GM18907 (cell line): ENCODE measurements at regions not wholly inside any gene's neighbourhood (a gene's known extent, or its start where the extent isn't known, plus 50 kb on each side); places are given as distances from the start of the nearest gene placed in this dataset.

Source experiments
- ATAC-seq: cut with Tn5 transposase; IDR thresholded peaks from one replicate; pipeline ENCODE4 v1.9.1; 2021; ENCODE audit warnings: mild to moderate bottlenecking, moderate library complexity; ENCODE audit not compliant: unreplicated experiment

DNA sequence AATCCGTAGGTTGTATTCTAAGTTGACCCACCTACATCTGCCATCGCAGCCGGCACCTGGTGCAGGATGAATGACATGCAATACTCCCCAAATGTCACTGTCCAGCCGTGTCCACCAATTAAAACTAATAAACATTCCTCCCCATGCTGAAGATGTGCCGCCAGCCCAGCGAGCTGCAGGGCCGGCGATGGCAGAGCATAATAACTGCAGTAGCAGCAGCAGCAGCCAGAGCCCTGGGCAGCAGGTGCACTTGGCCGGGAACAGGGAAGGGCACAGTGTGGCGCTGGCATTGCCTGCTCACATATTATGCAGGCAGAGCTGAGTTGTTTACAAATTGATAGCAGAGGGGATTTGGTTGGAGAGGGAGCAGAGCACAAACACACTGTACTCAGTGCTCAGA is 754.9 kb downstream of the OLFM4 start:
- no peak for ATAC-seq

GRCh38 chr13:53788286-53788685 is 759.7 kb downstream of the OLFM4 start:
- no peak for ATAC-seq

GRCh38 chr13:53800011-53800410 is 771.4 kb downstream of the OLFM4 start:
- ATAC-seq, result no peak

GRCh38 chr13:53807251-53807834 is 778.7 kb downstream of the OLFM4 start:
- ATAC-seq, result no peak

- ATAC-seq, result no peak
Observed at GRCh38 chr13:53821632-53822031, 793.0 kb downstream of the OLFM4 start.

- no peak for ATAC-seq
Observed at GRCh38 chr13:53822136-53822535, 793.5 kb downstream of the OLFM4 start.

DNA sequence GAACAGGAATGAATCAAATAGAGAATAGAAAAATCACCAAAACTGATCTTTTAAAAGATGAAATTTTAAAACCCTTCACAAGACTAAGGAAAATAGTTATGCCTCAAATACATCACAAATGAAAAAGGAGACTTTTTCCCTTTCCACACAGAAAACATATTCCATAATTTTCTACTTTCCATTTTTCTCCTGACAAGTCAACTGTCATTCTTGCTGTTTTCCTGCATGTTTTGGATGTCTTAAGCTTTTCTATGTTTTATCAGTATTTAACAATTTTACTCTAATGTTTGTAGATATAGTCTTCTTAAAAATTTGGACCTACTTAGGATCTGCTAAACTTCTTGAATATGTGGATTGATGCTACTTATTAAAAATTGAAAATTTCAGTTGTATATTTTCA is 810.8 kb downstream of the OLFM4 start:
- ATAC-seq, result no peak

DNA sequence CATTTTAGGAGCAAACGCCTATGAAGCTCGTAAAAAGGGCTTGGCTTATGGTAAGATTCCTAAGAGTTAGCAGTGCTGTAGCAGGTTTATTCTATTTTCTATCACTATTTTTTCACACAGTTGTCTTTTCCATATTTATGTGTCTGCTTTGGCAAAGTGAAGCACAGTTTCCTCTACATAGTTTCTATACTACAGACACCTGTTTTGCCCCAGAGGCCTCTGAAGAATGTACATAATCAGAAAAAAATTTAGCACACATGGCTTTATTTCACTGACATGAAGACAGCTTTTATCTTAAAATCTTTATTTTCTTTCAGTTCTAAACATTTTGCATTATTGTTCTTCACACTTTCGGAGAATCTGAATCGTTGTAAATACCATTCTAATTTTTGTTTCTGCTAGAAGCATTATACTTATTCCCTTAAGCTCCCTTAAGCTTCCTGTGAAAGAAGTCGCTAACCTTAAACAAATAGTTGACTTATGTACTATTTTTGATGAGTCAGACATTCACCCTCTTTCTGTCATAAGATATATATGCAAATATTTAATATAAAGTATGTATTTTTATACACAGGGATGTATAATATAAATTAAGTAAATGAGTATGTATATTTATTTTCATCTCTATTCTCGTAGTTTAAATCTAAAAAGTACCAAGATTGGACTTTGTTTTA is 816.0 kb downstream of the OLFM4 start:
- ATAC-seq, result no peak

GRCh38 chr13:53847502-53847901 is 818.9 kb downstream of the OLFM4 start:
- no peak for ATAC-seq

- ATAC-seq, result no peak
Observed at GRCh38 chr13:53848366-53848961, 819.9 kb downstream of the OLFM4 start.

DNA sequence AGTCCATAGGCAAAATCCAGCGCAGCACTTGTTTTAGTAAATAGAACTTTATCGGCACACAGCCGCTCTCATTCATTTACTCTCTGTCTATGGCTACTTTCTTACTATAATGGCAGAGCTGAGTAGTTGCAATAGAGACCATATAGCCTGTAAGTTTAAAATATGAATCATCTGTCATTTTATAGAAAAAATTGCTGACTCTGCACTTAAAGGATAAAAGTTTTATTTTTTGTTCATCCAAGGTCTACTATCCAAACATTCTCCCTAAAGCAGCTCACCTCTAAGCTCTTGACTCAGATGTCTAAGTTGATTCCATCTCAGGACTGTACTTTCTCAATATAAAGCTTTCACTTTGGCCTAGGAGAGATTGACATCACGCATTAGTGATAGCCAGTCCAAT is 825.7 kb downstream of the OLFM4 start:
- ATAC-seq, result no peak

GRCh38 chr13:53856573-53857195 is 828.1 kb downstream of the OLFM4 start:
- no peak for ATAC-seq

DNA sequence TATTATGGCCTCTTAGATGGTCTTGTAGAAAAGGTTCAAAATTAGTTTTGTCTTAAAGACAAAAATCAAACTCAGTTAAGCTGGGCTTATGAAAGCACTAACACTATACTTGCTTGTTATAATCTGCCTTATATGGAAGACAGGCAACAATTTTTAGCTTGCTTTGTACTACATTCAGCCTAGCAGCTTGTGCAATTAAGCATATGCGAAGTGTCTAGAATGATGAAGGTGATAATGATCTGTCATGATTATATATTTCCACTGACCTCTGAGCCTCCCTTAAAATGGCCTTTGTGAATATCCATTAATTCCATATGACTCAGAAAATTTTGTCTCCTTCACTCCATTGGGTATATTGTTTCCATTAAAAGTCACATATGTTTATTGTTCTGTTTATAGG is 834.9 kb downstream of the OLFM4 start:
- ATAC-seq, result no peak

DNA sequence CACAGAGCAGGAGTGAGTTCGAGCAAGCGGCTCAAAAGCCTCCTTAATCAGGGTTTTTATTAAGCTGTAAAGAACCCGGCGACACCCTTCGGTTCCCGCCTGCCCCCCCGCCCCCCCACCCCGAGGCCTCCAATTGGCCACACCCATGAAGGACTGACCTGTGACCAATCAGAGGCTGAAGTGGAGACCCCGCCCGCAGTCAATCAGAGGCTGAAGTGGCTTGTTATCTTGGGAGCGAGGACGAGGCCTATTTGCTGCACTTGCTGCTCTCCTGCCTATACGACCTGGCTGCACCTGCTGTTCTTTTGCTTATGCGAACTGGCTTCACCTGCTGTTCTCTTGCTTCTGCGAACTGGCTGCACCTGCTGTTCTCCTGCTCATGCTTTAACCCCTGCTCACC is 844.9 kb downstream of the OLFM4 start:
- ATAC-seq, result no peak

DNA sequence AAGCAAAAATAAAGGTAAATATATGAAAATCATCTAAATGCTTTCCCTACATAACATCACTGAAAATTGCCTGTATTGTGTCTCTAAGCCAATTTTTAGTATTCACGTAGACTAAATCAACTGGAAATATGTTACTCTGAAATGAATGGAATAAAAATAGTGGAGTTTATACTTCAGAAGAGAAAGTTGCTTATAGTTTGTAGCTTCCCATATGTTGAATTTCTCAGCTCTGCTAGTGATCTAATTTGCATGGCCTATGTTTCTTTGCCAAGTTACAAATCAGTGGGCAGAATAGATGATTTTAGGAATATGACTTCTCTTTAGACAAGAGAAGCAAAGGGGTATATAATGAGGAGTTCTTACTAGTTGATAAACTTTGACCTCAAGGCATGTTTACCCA is 850.2 kb downstream of the OLFM4 start:
- no peak for ATAC-seq

GRCh38 chr13:53885997-53886396 is 857.4 kb downstream of the OLFM4 start:
- no peak for ATAC-seq

GRCh38 chr13:53890696-53891095 is 862.1 kb downstream of the OLFM4 start:
- no peak for ATAC-seq

- ATAC-seq, result no peak
Observed at GRCh38 chr13:53901593-53901992, 873.0 kb downstream of the OLFM4 start.

DNA sequence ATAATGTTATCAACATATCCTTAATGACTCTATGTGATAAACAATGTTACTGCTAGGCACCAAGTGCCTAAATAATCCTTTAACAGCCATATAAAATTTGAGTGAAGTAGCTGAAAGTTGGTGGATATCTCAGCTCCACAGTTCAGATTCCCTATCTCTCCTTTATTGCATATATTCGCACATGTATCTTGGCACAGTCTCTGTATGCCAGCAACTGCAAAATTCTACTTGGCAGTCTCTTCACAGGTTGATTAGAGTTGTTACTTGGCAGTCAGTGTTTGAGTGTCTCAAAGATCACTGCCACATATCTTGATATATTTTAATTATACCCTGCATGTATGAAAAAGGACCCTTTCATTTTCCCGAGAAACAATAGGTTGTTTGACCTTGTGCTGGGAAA is 879.3 kb downstream of the OLFM4 start:
- ATAC-seq, result no peak

DNA sequence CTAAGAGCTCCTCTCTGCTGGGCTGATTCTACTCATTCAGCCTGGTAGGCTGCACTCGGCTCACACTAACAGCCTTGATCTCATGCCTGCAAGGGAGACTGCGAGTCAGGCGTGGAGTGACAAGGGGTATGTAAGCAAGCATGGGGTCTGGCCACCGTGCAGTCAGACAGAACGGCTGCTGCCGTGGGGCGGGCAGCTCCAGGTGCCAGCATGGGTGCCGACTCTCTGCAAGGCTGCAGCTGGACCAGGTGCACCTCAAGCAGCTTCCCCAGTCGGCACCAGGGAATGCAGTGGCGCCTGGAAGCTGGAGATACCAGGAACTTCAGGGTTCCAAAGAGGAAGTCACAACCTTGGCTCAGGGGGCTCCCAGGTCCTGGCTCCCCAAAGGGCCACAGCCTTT is 892.3 kb downstream of the OLFM4 start:
- no peak for ATAC-seq

DNA sequence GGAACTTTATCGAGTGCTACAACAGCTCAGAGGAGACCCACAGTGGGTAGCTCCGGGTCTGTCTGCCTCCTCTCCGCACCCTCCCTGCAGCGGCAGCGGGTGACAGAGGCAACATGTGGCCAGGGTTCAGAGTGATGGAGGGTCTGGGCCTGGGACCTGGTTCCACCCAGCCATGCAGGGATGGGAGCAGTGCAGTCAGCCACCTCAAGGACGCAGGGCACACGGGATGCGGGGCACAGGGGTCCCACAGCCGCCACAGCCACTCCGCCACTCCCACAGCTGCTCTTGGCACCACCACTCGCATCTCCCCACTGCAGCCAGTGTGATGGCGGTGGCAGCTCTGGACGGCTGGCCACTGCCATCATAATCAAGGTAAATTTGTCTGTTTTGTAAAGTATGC is 892.9 kb downstream of the OLFM4 start:
- ATAC-seq, result no peak

DNA sequence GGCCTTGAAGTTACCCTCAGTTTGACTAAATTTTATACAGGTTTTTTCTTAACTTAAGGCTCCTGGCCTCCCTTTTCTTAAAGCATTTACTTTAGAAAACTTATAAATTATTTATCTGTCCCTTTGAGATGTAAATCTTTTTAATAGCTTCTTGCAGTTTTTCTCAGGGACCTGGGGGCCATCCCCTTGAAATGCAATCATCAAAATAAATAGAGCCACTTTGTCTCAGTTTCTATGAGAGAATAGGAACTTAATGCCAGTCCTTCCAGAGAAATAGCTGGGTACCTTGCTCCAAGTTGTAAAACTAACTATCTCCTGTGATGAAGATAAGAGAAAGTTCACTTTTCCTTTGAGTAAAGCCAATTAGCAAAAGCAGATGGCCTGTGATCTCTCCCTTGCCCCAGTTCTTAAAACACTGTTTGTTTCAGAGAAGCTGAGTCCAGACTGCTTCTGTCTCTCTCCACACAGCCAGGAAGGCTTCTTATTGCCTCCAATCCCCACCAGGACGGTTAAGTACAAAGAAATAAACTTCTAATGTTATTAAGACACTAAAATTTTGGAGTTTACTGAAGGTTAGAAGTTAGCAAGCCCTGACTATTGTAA is 913.1 kb downstream of the OLFM4 start:
- no peak for ATAC-seq
